RWPE2 (cell line): ENCODE measurements at regions not wholly inside any gene's neighbourhood (a gene's known extent, or its start where the extent isn't known, plus 50 kb on each side); places are given as distances from the start of the nearest gene placed in this dataset.

Experiments used
- ATAC-seq: fragments of 200-7000 bp; cut with Tn5 transposase; 3 replicates; pipeline ENCODE4 v1.9.1; 2021; ENCODE audit warnings: low read depth
- DNase-seq: peaks from one replicate; pipeline ENCODE4 v3.0.0-alpha.2; 2020; ENCODE audit warnings: low spot score
- H3K27ac ChIP-seq: fragments of 450-650 bp; 2 replicates; pipeline ENCODE4 v1.5.1; 2017; ENCODE audit warnings: mild to moderate bottlenecking; ENCODE audit not compliant: poor library complexity, severe bottlenecking
- H3K27me3 ChIP-seq: fragments of 250-450 bp; sonication (Bioruptor Pico); 2 replicates; pipeline ENCODE4 v1.5.1; 2021; ENCODE audit warnings: mild to moderate bottlenecking, moderate library complexity; ENCODE audit not compliant: insufficient read depth, poor library complexity, severe bottlenecking
- H3K36me3 ChIP-seq: fragments of 250-450 bp; sonication (Bioruptor Pico); 2 replicates; pipeline ENCODE4 v1.5.1; 2020; ENCODE audit warnings: low read depth, mild to moderate bottlenecking, moderate library complexity
- H3K4me1 ChIP-seq: fragments of 250-450 bp; sonication (Bioruptor Pico); 2 replicates; pipeline ENCODE4 v1.5.1; 2021; ENCODE audit warnings: mild to moderate bottlenecking, moderate library complexity; ENCODE audit not compliant: insufficient read depth, poor library complexity, severe bottlenecking
- H3K4me3 ChIP-seq: fragments of 250-450 bp; sonication (Bioruptor Pico); 2 replicates; pipeline ENCODE4 v1.5.1; 2021; ENCODE audit warnings: mild to moderate bottlenecking, moderate library complexity; ENCODE audit not compliant: severe bottlenecking
- H3K9me3 ChIP-seq: fragments of 250-450 bp; sonication (Bioruptor Pico); 2 replicates; pipeline ENCODE4 v1.5.1; 2021; ENCODE audit warnings: mild to moderate bottlenecking, moderate library complexity; ENCODE audit not compliant: severe bottlenecking
- CTCF ChIP-seq: fragments of 450-650 bp; IDR thresholded peaks from one replicate; pipeline ENCODE4 v1.5.1; 2017; ENCODE audit warnings: mild to moderate bottlenecking, moderate library complexity; ENCODE audit not compliant: poor library complexity, severe bottlenecking

- TF ChIP-seq CTCF = no peak
- no peaks in the 10 kb centered on the region for H3K36me3 ChIP-seq
- no peak for DNase-seq
- no peaks in the 10 kb centered on the region for H3K4me1 ChIP-seq
- H3K9me3 ChIP-seq = no peaks in the 10 kb centered on the region
- H3K27me3 ChIP-seq = no peaks in the 10 kb centered on the region
- no peak for ATAC-seq
- H3K27ac ChIP-seq = no peak overlapping the region
- H3K4me3 ChIP-seq = no peak overlapping the region
These were observed 344.0 kb upstream of the RARB start for GRCh38 chr3:25084016-25084415.

GRCh38 chr3:25086721-25087120 lies 341.3 kb upstream of the RARB start:
- ATAC-seq = no peak
- H3K4me1 ChIP-seq = no peaks in the 10 kb centered on the region
- peaks cover 3% of the 10 kb centered on the region for H3K27me3 ChIP-seq
- no peak for TF ChIP-seq CTCF
- H3K4me3 ChIP-seq = no peak overlapping the region
- H3K36me3 ChIP-seq = no peaks in the 10 kb centered on the region
- DNase-seq = no peak
- H3K27ac ChIP-seq = no peak overlapping the region
- no peaks in the 10 kb centered on the region for H3K9me3 ChIP-seq

- no peak for ATAC-seq
- DNase-seq = no peak
- Histone ChIP-seq H3K27ac (no peak overlapping the region), H3K4me1 (no peaks in the 10 kb centered on the region), H3K4me3 (no peak overlapping the region), H3K36me3 (no peaks in the 10 kb centered on the region), H3K9me3 (no peaks in the 10 kb centered on the region), H3K27me3 (peaks cover 3% of the 10 kb centered on the region)
- TF ChIP-seq CTCF = no peak
These were observed 339.8 kb upstream of the RARB start for GRCh38 chr3:25088284-25088683.

- H3K4me1 ChIP-seq = no peaks in the 10 kb centered on the region
- DNase-seq (no peak), ATAC-seq (no peak)
- H3K9me3 ChIP-seq = no peaks in the 10 kb centered on the region
- H3K27ac ChIP-seq = no peak overlapping the region
- no peak for TF ChIP-seq CTCF
- H3K4me3 ChIP-seq = no peak overlapping the region
- no peaks in the 10 kb centered on the region for H3K36me3 ChIP-seq
- peaks cover 3% of the 10 kb centered on the region for H3K27me3 ChIP-seq
These were observed 337.2 kb upstream of the RARB start for GRCh38 chr3:25090698-25091453.

- Histone ChIP-seq H3K36me3 (no peaks in the 10 kb centered on the region), H3K27me3 (peaks cover 3% of the 10 kb centered on the region), H3K9me3 (no peaks in the 10 kb centered on the region), H3K27ac (no peak overlapping the region), H3K4me3 (no peak overlapping the region), H3K4me1 (no peaks in the 10 kb centered on the region)
- no peak for ATAC-seq
- no peak for TF ChIP-seq CTCF
- no peak for DNase-seq
These were observed 336.1 kb upstream of the RARB start for GRCh38 chr3:25091934-25092333.
